Parathyroid adenoma (tissue), 2 donors: ENCODE measurements at regions not wholly inside any gene's neighbourhood (a gene's known extent, or its start where the extent isn't known, plus 50 kb on each side); places are given as distances from the start of the nearest gene placed in this dataset.

Source experiments
- H2AFZ ChIP-seq: fragments of 300-600 bp; sonication (generic); one replicate; pipeline ENCODE4 v1.7.0; 2017; ENCODE audit warnings: antibody characterized with exemption, mild to moderate bottlenecking
- H3K27ac ChIP-seq: fragments of 300-600 bp; sonication (generic); one replicate; pipeline ENCODE4 v1.7.0; 2017
- H3K27me3 ChIP-seq: fragments of 300-600 bp; sonication (generic); one replicate; pipeline ENCODE4 v1.7.0; 2017; ENCODE audit warnings: low read length; ENCODE audit not compliant: control insufficient read depth, insufficient read depth
- H3K36me3 ChIP-seq: fragments of 300-600 bp; sonication (generic); one replicate; pipeline ENCODE4 v1.7.0; 2017; ENCODE audit warnings: low read length; ENCODE audit not compliant: control insufficient read depth, insufficient read depth
- H3K4me1 ChIP-seq: fragments of 300-600 bp; sonication (generic); one replicate; pipeline ENCODE4 v1.7.0; 2017; ENCODE audit warnings: control low read depth
- H3K4me2 ChIP-seq: fragments of 300-600 bp; sonication (generic); one replicate; pipeline ENCODE4 v1.7.0; 2017; ENCODE audit warnings: low read length
- H3K4me3 ChIP-seq: fragments of 300-600 bp; sonication (generic); one replicate; pipeline ENCODE4 v1.7.0; 2017; ENCODE audit warnings: low read depth, low read length
- H3K79me2 ChIP-seq: fragments of 300-600 bp; sonication (generic); one replicate; pipeline ENCODE4 v1.7.0; 2017; ENCODE audit warnings: control low read depth
- H3K9ac ChIP-seq: fragments of 300-600 bp; sonication (generic); one replicate; pipeline ENCODE4 v1.7.0; 2017; ENCODE audit warnings: mild to moderate bottlenecking
- H3K9me3 ChIP-seq: fragments of 300-600 bp; sonication (generic); one replicate; pipeline ENCODE4 v1.7.0; 2017; ENCODE audit warnings: low read length; ENCODE audit not compliant: control insufficient read depth
- CTCF ChIP-seq: fragments of 300-600 bp; sonication (generic); IDR thresholded peaks from one replicate; pipeline ENCODE4 v1.7.0; 2017; ENCODE audit warnings: antibody characterized with exemption, mild to moderate bottlenecking
- donor health status: primary hyperparathyroidism.

DNA sequence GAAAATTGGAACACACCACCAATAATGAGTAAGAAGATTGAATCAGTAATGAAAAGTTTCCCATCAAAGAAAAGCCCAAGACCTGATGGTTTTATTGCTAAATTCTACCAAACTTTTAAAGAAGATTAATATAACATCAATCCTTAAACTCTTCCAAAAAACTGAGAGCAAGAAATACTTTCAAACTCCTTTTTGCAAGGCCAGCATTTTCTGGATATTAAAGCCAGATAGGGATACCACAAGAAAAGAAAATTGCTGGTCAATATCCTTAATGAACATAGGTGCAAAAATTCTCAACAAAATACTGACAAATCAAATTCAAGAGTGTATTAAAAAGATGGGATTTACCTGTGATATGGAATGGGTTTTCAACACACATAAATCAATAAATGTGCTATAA lies 484.6 kb downstream of the ANKRD50 start:
- Histone ChIP-seq H3K36me3 (no peaks in the 10 kb centered on the region), H3K4me1 (no peaks in the 10 kb centered on the region), H2AFZ (no peak overlapping the region), H3K9me3 (no peaks in the 10 kb centered on the region), H3K4me3 (no peak overlapping the region), H3K4me2 (no peak overlapping the region), H3K27ac (no peak overlapping the region), H3K79me2 (no peaks in the 10 kb centered on the region), H3K27me3 (no peaks in the 10 kb centered on the region), H3K9ac (no peak overlapping the region)
- no peak for TF ChIP-seq CTCF

GRCh38 chr4:124230268-124230667 lies 482.3 kb downstream of the ANKRD50 start:
- Histone ChIP-seq H3K4me1 (no peaks in the 10 kb centered on the region), H3K27me3 (no peaks in the 10 kb centered on the region), H3K79me2 (no peaks in the 10 kb centered on the region), H3K4me3 (no peak overlapping the region), H2AFZ (no peak overlapping the region), H3K9me3 (no peaks in the 10 kb centered on the region), H3K36me3 (no peaks in the 10 kb centered on the region), H3K9ac (no peak overlapping the region), H3K27ac (no peak overlapping the region), H3K4me2 (no peak overlapping the region)
- TF ChIP-seq CTCF, result no peak

DNA sequence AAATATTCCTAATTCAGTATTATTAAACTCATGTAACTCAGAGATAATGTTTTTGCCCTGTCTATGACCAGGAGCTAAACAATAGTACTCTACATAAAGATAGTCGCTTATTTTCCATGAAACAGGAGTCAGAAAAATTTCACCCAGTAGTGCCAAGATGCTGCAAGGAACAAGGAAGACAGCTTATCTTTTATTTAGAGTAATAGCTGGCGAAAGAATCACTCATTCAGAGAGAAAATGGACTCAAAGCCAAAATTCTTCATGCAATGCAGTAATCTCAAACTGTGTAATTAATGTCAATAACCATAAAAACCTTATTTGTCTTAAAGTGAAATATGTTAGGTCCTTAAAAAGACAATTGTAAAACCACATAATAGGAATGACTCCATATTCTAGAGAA lies 477.8 kb downstream of the ANKRD50 start:
- no peak for TF ChIP-seq CTCF
- H3K9ac ChIP-seq, result no peak overlapping the region
- H3K4me1 ChIP-seq, result no peaks in the 10 kb centered on the region
- no peaks in the 10 kb centered on the region for H3K36me3 ChIP-seq
- H2AFZ ChIP-seq, result no peak overlapping the region
- H3K4me2 ChIP-seq, result no peak overlapping the region
- no peaks in the 10 kb centered on the region for H3K79me2 ChIP-seq
- H3K4me3 ChIP-seq, result no peak overlapping the region
- H3K9me3 ChIP-seq, result no peaks in the 10 kb centered on the region
- H3K27ac ChIP-seq, result no peak overlapping the region
- H3K27me3 ChIP-seq, result no peaks in the 10 kb centered on the region

GRCh38 chr4:124243671-124244366 lies 468.7 kb downstream of the ANKRD50 start:
- H3K9ac ChIP-seq, result no peak overlapping the region
- no peak for TF ChIP-seq CTCF

GRCh38 chr4:124253080-124253479 lies 459.5 kb downstream of the ANKRD50 start:
- Histone ChIP-seq H3K4me2 (no peak overlapping the region), H3K79me2 (no peaks in the 10 kb centered on the region), H3K27me3 (no peaks in the 10 kb centered on the region), H3K9ac (no peak overlapping the region), H2AFZ (no peak overlapping the region), H3K4me3 (no peak overlapping the region), H3K9me3 (no peaks in the 10 kb centered on the region), H3K27ac (no peak overlapping the region), H3K4me1 (no peaks in the 10 kb centered on the region), H3K36me3 (no peaks in the 10 kb centered on the region)
- no peak for TF ChIP-seq CTCF

More at GRCh38 chr4:124243671-124244366, 468.7 kb downstream of the ANKRD50 start:
- H3K36me3 ChIP-seq, result no peaks in the 10 kb centered on the region
- no peaks in the 10 kb centered on the region for H3K27me3 ChIP-seq
- no peak overlapping the region for H3K4me3 ChIP-seq
- no peaks in the 10 kb centered on the region for H3K4me1 ChIP-seq
- H3K79me2 ChIP-seq, result no peaks in the 10 kb centered on the region
- no peak overlapping the region for H3K4me2 ChIP-seq
- H3K9me3 ChIP-seq, result no peaks in the 10 kb centered on the region
- H3K27ac ChIP-seq, result no peak overlapping the region
- H2AFZ ChIP-seq, result no peak overlapping the region
